HG02759 (cell line): ENCODE measurements at regions not wholly inside any gene's neighbourhood (a gene's known extent, or its start where the extent isn't known, plus 50 kb on each side); places are given as distances from the start of the nearest gene placed in this dataset.
"Not testable (repeated sequence)": the region's sequence is repeated elsewhere in the genome, so short reads cannot be mapped to it uniquely, and the experiment has no call there.

Source experiments
- ATAC-seq: cut with Tn5 transposase; IDR thresholded peaks from one replicate; pipeline ENCODE4 v1.9.1; 2021; ENCODE audit warnings: mild to moderate bottlenecking, moderate library complexity; ENCODE audit not compliant: unreplicated experiment

DNA sequence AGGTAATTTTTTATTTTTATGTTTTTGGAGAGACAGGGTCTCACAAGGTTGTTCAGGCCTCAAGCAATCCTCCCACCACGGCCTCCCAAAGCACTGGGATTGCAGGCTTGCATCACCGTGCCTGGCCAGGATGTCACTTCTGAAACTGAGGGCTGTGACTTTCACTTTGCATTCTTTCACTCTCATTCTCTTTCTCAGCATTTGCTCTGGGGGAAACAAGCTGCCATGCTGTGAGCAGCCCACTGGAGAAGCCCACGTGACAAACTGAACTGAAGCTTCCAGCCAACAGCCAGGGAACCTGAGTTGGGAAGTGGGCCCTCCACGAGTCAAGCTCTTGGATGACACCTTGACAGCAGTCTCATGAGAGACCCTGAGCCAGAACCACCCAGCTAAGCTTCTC lies 109.4 kb downstream of the C5orf15 start:
- no peak for ATAC-seq

DNA sequence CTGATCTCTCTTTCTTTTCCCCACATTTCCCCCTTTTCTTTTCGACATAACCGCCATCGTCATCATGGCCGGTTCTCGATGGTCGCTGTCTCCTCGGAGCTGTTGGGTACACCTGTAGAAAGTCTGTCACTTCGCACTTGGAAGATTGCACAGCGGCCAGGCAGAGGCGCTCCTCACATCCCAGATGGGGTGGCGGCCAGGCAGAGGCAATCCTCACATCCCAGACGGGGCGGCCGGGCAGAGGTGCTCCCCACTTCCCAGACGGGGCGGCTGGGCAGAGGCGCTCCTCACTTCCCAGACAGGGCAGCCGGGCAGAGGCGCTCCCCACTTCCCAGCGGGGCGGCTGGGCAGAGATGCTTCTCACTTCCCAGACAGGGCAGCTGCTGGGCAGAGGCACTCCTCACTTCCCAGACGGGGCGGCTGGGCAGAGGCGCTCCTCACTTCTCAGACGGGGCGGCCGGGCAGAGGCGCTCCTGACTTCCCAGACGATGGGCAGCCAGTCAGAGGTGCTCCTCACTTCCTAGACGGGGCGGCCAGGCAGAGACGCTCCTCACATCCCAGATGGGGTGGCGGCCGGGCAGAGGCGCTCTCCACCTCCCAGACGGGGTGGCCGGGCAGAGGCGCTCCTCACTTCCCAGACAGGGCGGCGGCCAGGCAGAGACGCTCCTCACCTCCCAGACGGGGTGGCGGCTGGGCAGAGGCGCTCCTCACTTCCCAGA lies 110.7 kb downstream of the C5orf15 start:
- ATAC-seq = not testable (repeated sequence)

DNA sequence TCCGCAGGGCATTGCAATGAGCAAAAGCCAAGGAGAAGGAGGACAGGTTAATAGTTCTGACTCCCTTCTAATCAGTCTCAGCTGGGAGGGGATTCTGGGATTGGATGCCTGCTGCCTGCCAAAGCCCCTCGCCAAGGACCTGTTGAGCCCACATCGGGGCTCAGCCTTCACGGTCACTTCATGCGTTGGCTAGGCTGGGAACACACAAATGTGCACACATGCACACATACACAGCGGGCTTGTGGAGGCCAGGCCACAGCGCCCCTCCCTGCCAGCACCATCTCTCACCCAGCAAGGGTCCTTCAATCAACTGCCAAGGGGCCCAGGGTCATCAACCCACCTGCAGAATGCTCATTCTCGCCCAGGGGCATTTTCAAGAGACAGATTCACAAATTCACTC lies 113.9 kb downstream of the C5orf15 start:
- ATAC-seq = no peak

DNA sequence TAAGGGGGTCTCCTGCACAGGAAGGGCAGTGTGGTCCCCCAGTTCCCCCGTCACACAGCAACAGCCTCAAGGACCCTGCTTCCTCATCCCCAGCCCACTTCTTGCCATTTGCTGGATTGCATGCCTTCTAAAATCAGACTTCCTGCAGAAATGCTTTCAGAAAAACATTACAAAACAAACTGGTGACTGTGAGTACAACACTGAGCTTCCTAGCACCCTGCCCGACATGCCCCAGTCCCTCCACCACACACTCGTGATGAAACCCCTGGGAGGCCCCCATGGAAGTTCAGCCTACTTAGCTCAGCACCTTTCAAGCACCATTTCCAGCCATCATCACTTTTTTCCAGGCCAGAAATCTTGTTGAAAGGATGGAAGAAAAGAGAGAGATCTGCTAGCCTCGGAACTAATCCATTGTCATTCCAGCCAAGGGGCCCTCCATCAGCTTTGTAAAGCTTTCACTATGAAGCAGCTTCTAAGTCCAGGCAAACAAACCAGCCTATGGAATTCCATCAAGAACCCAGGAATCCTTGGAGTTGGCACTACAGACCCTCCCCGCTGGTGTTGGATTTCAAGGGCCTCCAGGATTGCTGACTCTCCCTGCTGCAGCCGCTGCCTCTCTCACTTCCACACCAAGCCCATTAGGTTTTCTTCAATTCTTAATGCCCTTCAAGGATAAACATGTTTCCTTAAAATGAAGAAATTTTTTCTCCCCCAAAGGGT lies 114.6 kb downstream of the C5orf15 start:
- no peak for ATAC-seq

DNA sequence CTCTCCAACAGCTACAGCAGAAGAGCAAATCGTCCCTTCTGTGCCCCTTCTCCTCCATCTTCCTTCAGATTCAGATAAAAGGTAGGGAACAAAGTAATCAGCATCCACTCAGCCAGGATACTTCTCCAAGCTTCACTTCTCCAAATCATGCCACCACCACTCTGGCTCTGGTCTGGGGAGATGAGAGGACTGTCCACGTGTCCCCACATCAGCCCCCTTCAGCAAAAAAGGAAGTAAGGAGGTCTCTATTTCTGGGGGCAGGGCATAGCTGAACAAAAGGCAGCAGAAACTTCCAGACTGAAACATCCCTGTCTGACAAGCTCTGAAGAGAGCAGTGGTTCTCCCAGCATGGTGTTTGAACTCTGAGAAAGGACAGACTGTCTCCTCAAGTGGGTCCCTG lies 116.9 kb downstream of the C5orf15 start:
- no peak for ATAC-seq

DNA sequence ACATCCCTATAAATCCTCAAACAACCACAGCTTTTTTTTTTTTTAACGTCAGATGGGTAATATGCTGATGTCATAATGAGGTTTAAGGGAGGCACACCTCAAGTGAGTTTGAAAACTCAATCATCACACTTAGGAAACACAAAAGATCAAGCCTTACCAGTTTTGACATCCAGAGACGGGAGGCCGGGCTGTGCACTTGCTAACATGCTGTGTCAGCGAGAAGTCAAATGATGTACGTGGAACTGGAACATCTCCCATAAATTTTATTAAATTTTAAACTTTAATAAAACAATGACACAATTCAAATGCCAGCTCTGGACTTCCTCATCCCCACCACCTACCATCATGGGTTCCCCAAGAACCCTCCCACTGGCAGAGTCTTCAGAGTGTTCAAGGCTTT lies 117.6 kb downstream of the C5orf15 start:
- ATAC-seq = no peak

DNA sequence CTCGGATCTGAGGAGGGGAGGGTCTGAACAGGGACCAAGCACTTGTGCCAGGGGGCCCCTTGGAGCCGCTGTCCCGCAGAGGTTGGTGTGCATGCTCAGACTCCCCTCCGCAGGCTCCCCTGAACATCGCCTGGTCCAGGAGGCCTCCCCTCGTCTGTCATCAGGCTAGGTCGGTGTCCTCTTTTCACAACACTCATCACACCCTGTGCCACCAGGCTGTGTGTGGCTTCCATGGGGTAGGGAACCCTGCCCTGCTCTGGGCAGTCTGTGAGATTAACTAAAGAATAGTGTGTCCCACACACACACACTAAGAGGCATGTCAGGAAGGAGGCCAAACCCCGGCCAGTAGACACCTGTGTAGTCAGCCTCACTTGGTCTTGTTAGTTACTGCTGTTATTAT lies 119.3 kb downstream of the C5orf15 start:
- no peak for ATAC-seq

DNA sequence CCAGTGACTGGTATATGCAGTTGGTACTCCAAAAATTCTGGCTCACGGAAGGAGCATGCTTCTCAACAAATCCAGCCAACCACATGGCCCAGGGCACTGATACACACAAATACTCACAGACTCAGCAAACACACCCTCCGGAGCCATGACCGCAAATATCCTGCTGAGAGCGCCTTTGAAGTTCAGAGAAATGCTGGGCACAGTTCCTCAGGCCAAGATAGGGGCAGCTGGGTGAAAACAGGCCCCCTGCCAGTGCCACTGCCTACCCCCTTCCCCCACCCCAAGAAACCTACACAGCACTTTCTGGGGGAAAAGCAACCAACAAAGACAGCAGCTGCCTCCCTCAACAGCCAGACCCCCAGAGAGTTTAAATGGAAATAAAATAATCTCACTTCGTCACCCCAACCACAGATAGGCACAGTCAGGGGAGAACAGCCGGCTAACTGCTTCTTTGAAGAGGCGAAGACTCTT lies 120.0 kb downstream of the C5orf15 start:
- ATAC-seq = no peak

DNA sequence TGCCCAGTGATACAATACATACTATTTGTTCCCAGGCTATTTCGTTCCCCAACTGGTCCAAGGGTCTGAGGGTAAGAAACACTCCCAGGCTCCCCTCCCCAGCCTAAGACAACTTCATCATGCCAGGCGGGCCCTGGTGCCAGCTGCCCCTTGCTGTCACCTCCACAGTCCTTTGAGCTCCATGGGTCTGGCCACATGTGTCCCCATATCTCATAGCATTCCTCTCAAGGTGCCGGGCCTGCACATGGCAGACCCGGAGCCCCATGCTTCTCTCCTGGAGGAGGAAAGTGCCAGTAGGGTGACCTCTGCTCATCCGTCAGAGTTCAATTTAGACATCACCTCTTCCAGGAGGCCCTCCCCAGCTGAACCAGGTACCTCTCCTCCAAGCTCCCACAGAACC lies 120.5 kb downstream of the C5orf15 start:
- ATAC-seq = no peak

DNA sequence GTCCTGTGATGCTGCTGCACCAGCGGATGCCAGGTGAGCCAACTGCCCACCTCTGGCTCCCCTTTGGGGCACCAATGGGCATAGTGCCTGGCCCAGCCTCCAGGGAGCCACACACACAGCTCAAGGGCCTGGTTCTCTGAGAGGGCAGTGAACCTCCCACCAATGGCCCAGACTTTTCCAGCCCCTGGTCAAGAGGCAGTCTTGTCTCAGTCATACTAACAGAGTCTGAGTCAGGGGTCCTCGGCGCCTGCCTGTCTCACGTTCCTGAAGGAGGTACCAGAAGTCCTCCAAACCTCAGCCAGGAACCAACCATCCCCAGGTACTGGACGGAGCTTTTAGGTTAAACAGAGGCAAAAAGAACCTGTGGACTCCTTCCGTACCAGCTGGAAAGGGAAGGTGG lies 121.1 kb downstream of the C5orf15 start:
- ATAC-seq = no peak

DNA sequence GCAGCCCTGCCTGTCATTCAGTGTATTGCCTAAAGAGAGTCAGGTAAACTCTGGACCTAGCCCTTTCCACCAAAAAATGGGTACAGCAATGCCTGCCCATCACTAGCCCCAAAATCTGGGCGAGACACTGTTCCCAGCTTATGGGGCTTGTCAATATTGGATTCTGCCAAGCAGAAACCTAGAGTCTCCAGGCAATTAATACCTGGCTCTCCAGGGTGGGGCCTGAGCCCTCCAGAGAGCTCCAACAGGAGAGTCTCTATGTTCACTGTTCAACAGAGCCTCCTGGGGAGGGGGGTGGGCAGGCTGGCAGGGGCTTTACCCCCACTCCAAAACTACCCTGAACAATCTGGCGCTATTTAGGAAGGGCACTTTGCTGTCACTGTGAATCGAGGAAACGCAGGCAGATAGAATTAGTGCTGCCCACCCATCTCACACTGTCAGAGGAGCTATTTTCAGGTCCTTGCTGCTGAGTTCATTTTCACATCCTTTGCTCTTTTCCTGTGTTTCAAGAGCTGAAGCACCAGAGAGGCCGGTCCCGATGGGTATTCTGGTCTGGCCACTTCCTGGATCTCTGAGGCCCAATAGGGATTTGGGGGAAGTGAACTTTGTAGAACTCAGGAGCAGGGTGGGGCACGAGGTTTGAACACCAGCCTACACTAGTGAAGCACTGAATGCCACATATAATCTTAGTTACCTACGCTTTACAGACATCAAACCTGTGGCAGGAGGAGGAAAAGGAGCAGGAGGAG lies 121.8 kb downstream of the C5orf15 start:
- ATAC-seq = no peak

DNA sequence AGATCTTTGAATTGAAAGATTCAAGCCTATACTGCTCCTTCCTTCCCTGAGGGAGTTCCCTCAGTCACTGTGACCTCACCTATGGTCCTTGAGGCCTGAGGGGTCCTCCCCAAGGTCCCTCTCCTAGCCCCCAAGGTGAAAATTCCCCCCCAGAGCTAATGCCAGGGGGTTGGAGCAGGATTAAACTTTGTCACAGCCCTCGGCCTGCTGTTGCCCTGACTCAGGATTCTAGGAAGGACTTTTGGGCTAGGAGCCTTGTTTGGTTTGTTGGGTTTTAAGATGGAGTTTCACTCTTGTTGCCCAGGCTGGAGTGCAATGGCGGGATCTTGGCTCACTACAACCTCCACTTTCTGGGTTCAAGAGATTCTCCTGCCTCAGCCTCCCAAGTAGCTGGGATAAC lies 123.2 kb downstream of the C5orf15 start:
- ATAC-seq = no peak

DNA sequence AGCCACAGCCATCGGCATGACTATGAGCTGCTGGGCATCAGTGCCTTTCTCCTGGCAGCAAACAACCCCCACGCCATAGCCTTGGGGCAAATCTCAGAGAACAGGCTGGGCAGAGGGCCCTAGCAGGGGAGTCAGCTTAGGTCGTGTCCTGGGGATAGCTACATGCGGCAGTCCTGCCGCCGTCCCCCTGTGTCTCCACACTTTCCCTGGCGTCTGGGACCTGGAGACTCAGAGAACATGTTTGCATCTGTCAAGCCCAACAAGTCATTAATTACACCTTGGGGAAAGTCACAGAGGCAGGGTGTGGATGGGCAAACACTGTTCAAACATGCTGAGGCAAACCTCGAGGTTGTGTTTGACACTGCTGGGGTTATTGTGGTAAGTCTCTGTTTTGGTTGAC lies 123.6 kb downstream of the C5orf15 start:
- ATAC-seq = no peak

DNA sequence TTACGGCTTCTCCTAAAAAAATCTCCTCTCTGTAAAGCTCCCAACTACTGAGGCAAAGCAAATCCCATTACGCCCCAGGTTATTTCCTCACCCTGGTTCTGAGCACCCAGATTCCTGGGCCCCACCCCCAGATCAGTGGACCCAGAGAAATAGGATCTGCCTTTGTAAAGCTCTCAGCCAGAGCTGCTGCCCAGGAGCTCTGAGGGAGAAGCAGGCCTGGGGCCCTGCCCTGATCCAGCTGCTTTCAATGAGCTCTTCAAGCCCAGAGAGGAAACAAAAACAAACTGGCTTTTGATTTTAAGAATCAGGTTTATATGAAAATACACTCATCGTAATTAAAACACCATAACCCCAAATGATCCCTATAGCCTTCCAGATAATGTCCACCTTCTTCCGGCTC lies 124.5 kb downstream of the C5orf15 start:
- ATAC-seq = no peak

DNA sequence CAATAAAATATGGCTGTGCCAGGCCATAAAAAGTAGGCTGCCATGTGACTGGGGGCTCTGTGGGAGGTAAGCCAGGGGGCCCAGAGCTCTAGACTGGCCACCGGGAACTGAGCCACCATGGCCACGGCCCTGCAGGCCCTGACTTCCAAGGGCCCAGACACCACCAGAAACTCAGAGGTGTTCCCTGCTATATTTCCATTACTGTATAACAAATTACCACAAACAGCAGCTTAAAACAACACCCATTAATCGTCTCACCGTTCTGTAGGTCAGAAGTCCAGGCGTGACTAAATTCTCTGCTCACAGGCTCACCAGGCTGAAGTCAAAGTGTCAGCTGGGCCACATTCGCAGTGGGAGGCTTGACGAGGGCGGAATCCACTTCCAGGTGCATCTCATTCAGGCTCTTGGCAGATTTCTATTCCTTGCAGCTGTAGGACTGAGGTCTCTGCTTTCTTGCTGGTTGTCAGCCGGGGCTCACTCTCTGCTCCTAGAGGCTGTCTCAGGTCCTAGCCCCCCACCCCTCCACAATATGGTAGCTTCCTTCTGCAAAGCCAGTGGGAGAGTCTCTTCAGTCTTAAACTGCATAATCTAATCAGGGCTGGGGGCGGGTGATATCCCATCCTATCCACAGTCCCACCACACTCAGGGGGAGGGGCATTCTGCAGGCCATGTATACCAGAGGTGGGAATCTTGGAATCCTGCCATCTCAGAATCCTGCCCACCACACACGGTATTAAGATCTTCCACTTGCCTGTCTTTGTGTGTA lies 125.4 kb downstream of the C5orf15 start:
- ATAC-seq = no peak

DNA sequence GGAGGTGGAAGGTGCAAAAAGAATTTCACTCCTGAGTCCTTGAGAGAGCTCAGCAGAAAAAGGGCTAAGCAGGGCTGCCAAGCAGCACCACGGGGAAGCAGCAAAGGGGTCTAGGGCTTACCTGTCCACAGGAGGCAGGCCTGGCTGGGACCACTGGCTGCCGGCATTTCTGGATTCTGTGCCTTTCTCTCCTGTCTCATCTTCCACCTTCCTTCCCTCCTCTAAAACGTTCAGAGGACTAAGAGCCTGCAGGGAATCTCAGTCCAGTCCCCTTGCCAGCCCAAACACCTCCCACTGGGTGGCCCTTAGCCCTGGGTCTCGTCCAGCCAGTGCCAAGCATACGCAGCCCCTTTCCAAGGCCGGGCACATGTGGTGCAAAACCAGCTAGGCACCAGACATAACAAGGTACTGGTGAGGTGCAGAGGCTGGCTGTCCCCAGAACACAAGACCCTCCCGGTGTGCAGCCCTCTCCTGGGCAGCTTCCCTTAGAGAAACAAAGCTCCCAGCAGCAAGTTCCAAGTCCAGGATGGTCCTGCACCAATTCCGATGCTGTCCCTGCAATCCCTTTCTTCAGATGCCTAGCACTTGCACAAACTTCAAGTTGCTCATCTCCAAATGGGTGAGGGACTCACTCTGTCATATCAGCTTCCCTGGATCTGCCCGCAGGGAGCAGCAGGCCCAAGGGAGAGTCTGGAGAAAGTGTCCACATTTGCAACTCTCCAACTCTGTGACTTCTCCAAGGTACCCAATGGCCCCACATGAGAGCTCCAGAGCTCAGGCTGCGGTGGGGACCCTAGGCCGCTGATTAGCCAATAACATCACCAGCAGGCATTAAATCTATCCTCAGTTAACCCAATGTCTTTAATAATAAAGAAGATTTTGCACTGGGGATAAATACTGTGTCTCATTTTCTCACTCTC lies 126.3 kb downstream of the C5orf15 start:
- ATAC-seq = no peak

DNA sequence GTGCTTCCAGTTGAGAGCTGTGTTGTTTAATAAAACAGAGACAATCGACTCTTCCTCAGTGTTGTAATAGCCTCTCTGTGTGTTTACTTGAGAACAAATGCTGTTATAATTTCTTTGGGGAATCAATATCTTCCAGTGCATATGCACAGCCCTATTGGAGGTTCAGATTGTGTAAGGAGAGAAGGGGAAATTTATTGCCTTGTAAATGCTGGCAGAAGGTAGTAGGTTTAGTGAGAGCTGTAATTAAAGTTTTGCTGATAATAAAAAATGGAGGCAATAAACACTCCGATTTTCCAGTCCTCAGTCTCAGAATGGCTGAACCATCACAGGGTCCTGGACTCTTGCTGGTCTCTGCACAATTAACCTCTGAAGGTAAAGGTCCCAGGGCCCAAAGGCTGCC lies 128.3 kb downstream of the C5orf15 start:
- no peak for ATAC-seq

DNA sequence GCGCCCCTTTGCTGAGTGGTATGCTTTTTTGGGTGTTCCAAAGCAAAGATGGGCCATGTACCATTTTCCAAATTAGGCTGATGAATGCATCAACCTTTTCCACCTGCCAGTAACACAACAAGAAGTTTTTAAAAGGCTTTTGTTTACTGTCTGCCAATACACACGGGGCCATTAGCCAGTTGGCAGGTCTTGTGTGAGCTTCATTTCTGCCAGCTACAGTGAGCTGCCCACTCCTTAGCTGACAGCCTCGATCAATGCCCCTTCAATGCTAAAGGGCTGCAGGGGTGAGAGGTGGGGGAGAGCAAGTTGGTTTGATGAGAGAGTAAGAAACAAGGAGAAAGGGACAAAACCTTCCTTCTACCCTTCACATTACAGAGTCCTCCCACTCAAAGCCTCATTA lies 128.7 kb downstream of the C5orf15 start:
- ATAC-seq = no peak

DNA sequence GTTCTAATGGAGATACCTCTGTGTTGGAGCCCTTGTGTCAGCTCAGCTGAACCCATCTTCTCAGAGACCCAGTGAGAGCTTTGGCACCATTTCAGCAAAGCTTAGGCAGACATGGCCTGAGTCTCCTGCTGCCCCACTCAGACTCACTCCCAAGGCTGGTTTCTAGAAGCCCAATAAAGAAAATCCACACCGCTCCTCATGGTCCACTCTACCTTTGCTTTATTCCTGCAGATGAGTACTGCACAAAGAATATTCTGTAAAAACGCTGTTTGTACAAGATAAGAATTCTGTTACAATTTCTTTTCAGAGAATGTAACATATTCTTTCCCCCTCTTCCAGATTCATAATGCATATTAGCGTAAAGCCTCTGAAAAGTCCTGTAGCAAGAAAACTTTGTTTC lies 129.3 kb downstream of the C5orf15 start:
- ATAC-seq = no peak

DNA sequence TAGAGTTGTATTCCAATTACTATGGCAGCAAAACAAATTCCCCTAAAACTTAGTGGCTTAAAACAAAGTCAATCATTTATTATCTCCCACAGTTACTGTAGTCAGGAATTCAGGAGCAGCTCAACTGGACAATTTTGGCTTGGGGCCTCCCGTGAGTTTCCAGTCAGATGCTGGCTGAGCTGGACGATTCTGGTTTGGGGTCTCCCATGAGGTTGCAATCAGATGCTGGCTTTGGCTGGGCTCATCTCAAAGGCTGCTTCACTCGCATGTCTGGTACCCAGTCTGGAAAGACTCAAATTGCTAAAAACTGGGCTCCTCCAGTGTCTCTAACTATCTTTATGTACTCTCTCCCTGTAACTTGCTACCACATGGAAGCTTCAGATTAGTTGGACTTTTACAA lies 130.1 kb downstream of the C5orf15 start:
- no peak for ATAC-seq
